Osteocyte (in vitro differentiated cells): ENCODE measurements at regions not wholly inside any gene's neighbourhood (a gene's known extent, or its start where the extent isn't known, plus 50 kb on each side); places are given as distances from the start of the nearest gene placed in this dataset.

ENCODE experiments used
- DNase-seq: peaks from one replicate; pipeline ENCODE4 v3.0.0; 2021; ENCODE audit warnings: mixed read lengths; ENCODE audit not compliant: unreplicated experiment; ENCODE audit errors: extremely low spot score
- H3K27ac Mint-ChIP-seq: one replicate; pipeline ENCODE4 v1.8.0; 2021; ENCODE audit warnings: mild to moderate bottlenecking, mixed read lengths; ENCODE audit not compliant: unreplicated experiment
- H3K27me3 Mint-ChIP-seq: one replicate; pipeline ENCODE4 v1.8.0; 2021; ENCODE audit warnings: mixed read lengths; ENCODE audit not compliant: unreplicated experiment
- H3K36me3 Mint-ChIP-seq: one replicate; pipeline ENCODE4 v1.8.0; 2021; ENCODE audit warnings: mixed read lengths; ENCODE audit not compliant: unreplicated experiment
- H3K4me1 Mint-ChIP-seq: one replicate; pipeline ENCODE4 v1.8.0; 2021; ENCODE audit warnings: mixed read lengths; ENCODE audit not compliant: unreplicated experiment
- H3K4me3 Mint-ChIP-seq: one replicate; pipeline ENCODE4 v1.8.0; 2021; ENCODE audit warnings: mild to moderate bottlenecking, moderate library complexity, mixed read lengths; ENCODE audit not compliant: unreplicated experiment
- H3K9me3 Mint-ChIP-seq: one replicate; pipeline ENCODE4 v1.8.0; 2021; ENCODE audit warnings: mixed read lengths; ENCODE audit not compliant: unreplicated experiment
- TF ChIP-seq, protein P1 (sequence below): fragments of 200-600 bp; sonication (generic); IDR thresholded peaks from 2 replicates; pipeline ENCODE4 v1.5.0; 2021; ENCODE audit warnings: antibody characterized with exemption, mild to moderate bottlenecking, moderate library complexity

DNA sequence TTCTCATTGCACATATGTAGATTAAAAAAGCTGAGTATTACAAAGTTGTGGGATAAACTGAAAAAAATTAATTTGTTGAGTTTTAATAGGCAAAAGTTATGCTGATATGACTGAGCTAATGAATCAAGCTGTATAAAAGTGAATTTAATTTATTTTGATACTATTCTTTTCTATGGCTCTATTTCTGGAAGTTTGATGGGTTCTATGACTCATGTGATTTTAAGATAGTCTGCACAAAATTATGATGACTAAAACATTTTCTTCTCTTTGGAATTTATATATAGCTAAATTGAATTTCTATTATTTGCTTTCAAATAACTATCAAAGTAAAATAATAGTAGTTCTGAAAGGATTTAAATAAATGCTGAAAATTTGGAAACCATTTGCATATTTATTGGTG lies 71.0 kb upstream of the MMADHC start:
- Mint-ChIP-seq H3K36me3 (no peaks in the 10 kb centered on the region), H3K27ac (no peak overlapping the region), H3K4me1 (peaks cover 35% of the 10 kb centered on the region), H3K27me3 (no peaks in the 10 kb centered on the region), H3K9me3 (peaks cover 4% of the 10 kb centered on the region), H3K4me3 (no peak overlapping the region)
- TF ChIP-seq, protein P1, sequence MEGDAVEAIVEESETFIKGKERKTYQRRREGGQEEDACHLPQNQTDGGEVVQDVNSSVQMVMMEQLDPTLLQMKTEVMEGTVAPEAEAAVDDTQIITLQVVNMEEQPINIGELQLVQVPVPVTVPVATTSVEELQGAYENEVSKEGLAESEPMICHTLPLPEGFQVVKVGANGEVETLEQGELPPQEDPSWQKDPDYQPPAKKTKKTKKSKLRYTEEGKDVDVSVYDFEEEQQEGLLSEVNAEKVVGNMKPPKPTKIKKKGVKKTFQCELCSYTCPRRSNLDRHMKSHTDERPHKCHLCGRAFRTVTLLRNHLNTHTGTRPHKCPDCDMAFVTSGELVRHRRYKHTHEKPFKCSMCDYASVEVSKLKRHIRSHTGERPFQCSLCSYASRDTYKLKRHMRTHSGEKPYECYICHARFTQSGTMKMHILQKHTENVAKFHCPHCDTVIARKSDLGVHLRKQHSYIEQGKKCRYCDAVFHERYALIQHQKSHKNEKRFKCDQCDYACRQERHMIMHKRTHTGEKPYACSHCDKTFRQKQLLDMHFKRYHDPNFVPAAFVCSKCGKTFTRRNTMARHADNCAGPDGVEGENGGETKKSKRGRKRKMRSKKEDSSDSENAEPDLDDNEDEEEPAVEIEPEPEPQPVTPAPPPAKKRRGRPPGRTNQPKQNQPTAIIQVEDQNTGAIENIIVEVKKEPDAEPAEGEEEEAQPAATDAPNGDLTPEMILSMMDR, result no peak
- DNase-seq, result no peak

DNA sequence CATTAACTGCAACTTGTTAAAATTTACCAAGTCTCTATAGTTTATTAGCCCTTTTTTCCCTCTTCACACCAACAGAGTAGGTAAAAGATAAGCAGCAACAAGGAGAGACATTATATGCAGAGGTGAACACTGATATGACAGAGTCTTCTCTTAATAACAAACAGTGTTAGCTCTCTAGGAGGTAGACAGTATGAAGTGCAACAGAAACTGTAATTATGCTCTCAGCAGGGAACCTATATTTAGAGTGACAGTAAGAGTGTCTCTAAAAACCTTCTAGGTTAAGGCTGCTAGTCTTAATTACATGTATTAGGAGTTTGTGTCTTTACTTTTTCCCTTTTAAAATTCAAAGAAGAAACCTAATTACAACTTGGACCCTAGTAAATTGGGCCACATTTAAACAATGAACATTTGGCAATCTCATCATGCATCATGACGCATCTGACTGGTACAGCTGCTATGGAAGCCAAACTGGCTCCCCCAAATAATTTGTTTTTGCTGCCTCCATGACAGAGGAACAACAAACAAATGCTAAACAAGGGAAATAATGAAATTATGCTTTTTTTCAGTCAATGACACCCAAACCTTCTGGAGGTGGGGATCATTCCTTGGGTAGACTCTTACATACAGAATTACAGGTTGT lies 69.9 kb upstream of the MMADHC start:
- TF ChIP-seq, protein P1, result no peak

DNA sequence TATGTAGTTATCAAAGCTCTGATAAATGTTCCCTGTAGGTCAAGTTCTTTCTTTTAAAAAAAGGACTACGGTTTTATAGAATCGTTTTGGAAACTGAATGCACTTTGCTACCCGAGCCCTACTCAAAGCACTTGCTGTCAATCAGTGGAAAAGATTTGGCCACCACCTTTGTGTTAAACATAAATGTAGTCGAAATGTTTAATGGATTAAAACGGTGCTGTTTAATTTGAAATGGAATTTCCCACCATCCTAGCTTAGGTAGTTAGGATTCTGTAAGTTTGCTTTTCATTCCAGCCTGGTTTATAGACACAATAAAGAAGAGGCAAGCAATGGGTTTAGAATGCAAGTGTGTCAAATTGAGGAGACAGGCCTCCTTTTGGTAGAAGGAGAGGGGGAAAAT lies 69.4 kb upstream of the MMADHC start:
- H3K27ac Mint-ChIP-seq, result no peak overlapping the region
- H3K4me1 Mint-ChIP-seq, result peaks cover 31% of the 10 kb centered on the region

More for the DNA sequence above, 69.9 kb upstream of the MMADHC start:
- Mint-ChIP-seq H3K27me3 (no peaks in the 10 kb centered on the region), H3K27ac (no peak overlapping the region), H3K36me3 (no peaks in the 10 kb centered on the region), H3K9me3 (peaks cover 4% of the 10 kb centered on the region), H3K4me3 (no peak overlapping the region), H3K4me1 (peaks cover 35% of the 10 kb centered on the region)
- no peak for DNase-seq

DNA sequence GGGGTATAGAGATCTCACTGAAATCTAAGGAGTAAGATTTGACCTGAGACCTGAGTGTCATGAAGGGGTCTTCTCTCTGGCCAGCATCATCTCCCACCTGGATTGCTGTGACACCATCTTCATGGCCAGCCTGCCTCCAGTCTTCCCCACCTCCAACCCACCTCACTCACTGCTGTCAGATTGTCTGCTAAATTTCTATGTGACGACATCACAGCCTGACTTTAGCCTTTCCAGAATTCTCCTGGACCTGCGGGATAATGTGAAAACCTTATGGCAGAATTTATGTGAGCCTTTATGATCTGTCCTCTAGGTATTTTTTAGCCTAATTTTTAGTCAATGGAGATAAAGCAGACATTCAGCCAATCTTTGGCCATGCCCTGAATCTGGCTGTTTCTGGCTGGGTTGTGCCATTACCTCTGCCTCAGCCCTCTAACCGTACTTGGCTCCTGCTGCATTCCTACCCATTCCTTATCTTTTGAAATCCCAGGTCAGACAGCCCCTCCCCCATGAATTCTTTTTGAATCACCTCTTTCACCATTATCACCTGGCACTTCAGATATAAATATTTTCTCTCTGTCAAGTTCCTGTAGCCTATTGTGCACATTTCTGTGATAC lies 66.4 kb upstream of the MMADHC start:
- Mint-ChIP-seq H3K4me3 (no peak overlapping the region), H3K36me3 (no peaks in the 10 kb centered on the region), H3K9me3 (peaks cover 4% of the 10 kb centered on the region), H3K27me3 (no peaks in the 10 kb centered on the region), H3K27ac (no peak overlapping the region), H3K4me1 (peaks cover 24% of the 10 kb centered on the region)
- TF ChIP-seq, protein P1, result no peak
- no peak for DNase-seq

More for the DNA sequence above, 69.4 kb upstream of the MMADHC start:
- Mint-ChIP-seq H3K4me3 (no peak overlapping the region), H3K27me3 (no peaks in the 10 kb centered on the region), H3K36me3 (no peaks in the 10 kb centered on the region), H3K9me3 (peaks cover 4% of the 10 kb centered on the region)
- TF ChIP-seq, protein P1, result no peak
- no peak for DNase-seq

DNA sequence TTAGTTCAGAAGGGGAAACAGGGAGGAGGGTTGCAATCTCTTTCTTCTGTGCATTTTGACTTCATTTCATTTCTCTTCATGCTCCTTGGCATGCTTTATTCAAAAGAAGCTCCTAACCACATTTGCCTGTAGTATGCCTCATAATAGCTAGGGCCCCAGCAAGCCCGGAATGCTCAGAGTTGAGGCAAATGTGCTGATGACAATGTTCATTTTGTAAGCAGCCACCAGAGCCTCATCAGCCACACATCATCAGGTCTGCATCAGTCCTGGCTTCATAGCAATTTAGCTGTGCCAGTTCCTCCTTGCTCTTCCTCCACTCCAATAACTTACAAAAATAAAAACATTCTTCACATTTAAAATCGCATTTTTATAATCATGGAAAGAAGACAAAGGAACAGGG lies 65.4 kb upstream of the MMADHC start:
- Mint-ChIP-seq H3K36me3 (no peaks in the 10 kb centered on the region), H3K9me3 (peaks cover 4% of the 10 kb centered on the region), H3K27ac (no peak overlapping the region), H3K4me1 (peaks cover 24% of the 10 kb centered on the region), H3K4me3 (no peak overlapping the region), H3K27me3 (no peaks in the 10 kb centered on the region)
- DNase-seq, result no peak
- TF ChIP-seq, protein P1, result no peak
